Chondrocyte (in vitro differentiated cells): ENCODE measurements at regions not wholly inside any gene's neighbourhood (a gene's known extent, or its start where the extent isn't known, plus 50 kb on each side); places are given as distances from the start of the nearest gene placed in this dataset.

ENCODE experiments used
- DNase-seq: peaks from one replicate; pipeline ENCODE4 v3.0.0; 2021; ENCODE audit warnings: mixed read lengths, low spot score
- H3K27ac Mint-ChIP-seq: one replicate; pipeline ENCODE4 v1.8.0; 2021; ENCODE audit warnings: mild to moderate bottlenecking, moderate library complexity, mixed read lengths; ENCODE audit not compliant: unreplicated experiment
- H3K27me3 Mint-ChIP-seq: 2 replicates; pipeline ENCODE4 v1.8.0; 2021; ENCODE audit warnings: low read depth, mixed read lengths
- H3K36me3 Mint-ChIP-seq: 2 replicates; pipeline ENCODE4 v1.8.0; 2021; ENCODE audit warnings: low read depth, mixed read lengths
- H3K4me1 Mint-ChIP-seq: 2 replicates; pipeline ENCODE4 v1.8.0; 2021; ENCODE audit warnings: low read depth, mild to moderate bottlenecking, mixed read lengths
- H3K4me3 Mint-ChIP-seq: one replicate; pipeline ENCODE4 v1.8.0; 2021; ENCODE audit warnings: mild to moderate bottlenecking, moderate library complexity, mixed read lengths; ENCODE audit not compliant: unreplicated experiment
- H3K9me3 Mint-ChIP-seq: 2 replicates; pipeline ENCODE4 v1.8.0; 2021; ENCODE audit warnings: low read depth, mixed read lengths
- CTCF ChIP-seq: fragments of 200-600 bp; sonication (generic); IDR thresholded peaks from 2 replicates; pipeline ENCODE4 v1.5.0; 2021; ENCODE audit warnings: antibody characterized with exemption, mild to moderate bottlenecking, moderate library complexity

DNA sequence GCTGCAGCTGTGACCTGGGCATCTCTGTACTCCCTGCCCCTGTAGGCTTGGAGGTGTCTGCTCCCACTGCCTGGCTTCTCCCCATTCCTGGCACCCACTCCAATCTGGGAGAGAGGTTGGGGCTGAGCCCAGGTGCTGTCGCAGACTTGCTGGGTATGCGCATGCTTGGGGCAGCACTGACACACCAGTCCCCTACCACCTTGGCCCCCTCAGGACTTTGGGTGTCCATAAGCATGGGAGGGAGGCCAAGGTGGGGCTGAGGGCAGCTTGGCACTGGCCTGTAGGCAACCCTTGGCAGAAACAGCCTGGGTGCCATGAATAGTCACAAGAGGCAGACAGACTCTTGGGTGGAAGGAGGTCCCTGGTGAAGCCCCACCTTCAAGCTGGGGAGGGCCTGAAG is 136.8 kb downstream of the QPCT start:
- no peak overlapping the region for H3K27ac Mint-ChIP-seq
- no peaks in the 10 kb centered on the region for H3K9me3 Mint-ChIP-seq
- no peak overlapping the region for H3K4me3 Mint-ChIP-seq
- no peaks in the 10 kb centered on the region for H3K27me3 Mint-ChIP-seq
- no peak for DNase-seq
- H3K4me1 Mint-ChIP-seq = peaks cover 13% of the 10 kb centered on the region
- no peak for TF ChIP-seq CTCF
- H3K36me3 Mint-ChIP-seq = no peaks in the 10 kb centered on the region

GRCh38 chr2:37489041-37489456 is 144.6 kb downstream of the QPCT start:
- no peak overlapping the region for H3K4me3 Mint-ChIP-seq
- H3K27ac Mint-ChIP-seq = no peak overlapping the region
- H3K36me3 Mint-ChIP-seq = peaks cover 2% of the 10 kb centered on the region
- DNase-seq = no peak
- no peaks in the 10 kb centered on the region for H3K4me1 Mint-ChIP-seq
- TF ChIP-seq CTCF = no peak
- no peaks in the 10 kb centered on the region for H3K27me3 Mint-ChIP-seq
- peaks cover 11% of the 10 kb centered on the region for H3K9me3 Mint-ChIP-seq

DNA sequence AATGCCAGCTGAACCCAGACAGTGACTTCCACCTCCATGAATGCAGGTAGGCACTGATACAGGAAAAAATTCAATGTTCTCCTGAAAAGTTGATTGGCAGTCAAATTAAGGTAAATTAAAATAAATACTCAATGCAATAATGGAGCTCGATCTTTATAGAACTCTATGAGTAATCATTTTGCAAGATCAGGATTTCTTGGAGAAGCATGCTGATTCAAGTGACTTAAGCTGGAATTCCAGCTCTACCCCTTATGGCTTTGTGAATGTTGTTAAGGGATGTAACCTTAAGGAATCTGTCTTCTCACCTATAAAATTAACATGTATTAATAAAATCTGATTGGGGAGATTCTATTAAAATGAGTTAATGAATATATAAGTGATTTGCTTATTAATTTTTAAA is 145.1 kb downstream of the QPCT start:
- Mint-ChIP-seq H3K36me3 (peaks cover 2% of the 10 kb centered on the region), H3K9me3 (peaks cover 11% of the 10 kb centered on the region), H3K4me1 (no peaks in the 10 kb centered on the region), H3K4me3 (no peak overlapping the region), H3K27me3 (no peaks in the 10 kb centered on the region), H3K27ac (no peak overlapping the region)
- DNase-seq = no peak
- no peak for TF ChIP-seq CTCF

- Mint-ChIP-seq H3K9me3 (peaks cover 27% of the 10 kb centered on the region), H3K27ac (no peak overlapping the region), H3K4me3 (no peak overlapping the region), H3K36me3 (peaks cover 5% of the 10 kb centered on the region), H3K4me1 (no peaks in the 10 kb centered on the region), H3K27me3 (no peaks in the 10 kb centered on the region)
- DNase-seq = no peak
- TF ChIP-seq CTCF = no peak
Observed at GRCh38 chr2:37493425-37493824, 149.0 kb downstream of the QPCT start.

DNA sequence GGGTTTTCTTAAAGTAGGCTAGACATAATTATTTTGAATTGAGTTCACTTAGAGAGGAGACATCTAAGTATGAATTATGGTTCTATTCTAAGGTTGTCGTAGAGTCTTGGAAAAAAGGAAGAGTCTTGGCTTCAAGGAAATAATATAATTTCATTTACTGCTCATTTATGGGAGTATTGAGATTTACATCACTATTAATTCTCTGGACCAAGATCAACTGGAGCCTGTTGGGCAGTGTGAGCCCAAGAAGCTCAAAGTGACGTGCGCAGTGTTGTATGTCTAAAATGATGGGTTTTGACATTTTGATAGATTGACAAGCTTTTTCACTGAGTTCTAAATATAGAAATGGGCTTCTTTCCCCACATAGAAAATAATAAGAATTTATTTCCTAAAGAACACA is 154.7 kb downstream of the QPCT start:
- no peaks in the 10 kb centered on the region for H3K4me1 Mint-ChIP-seq
- H3K36me3 Mint-ChIP-seq = peaks cover 5% of the 10 kb centered on the region
- H3K9me3 Mint-ChIP-seq = peaks cover 16% of the 10 kb centered on the region
- TF ChIP-seq CTCF = no peak
- H3K4me3 Mint-ChIP-seq = no peak overlapping the region
- peaks cover 2% of the 10 kb centered on the region for H3K27me3 Mint-ChIP-seq
- no peak overlapping the region for H3K27ac Mint-ChIP-seq
- DNase-seq = no peak
